Suprapubic skin (tissue), 4 donors: ENCODE measurements at regions not wholly inside any gene's neighbourhood (a gene's known extent, or its start where the extent isn't known, plus 50 kb on each side); places are given as distances from the start of the nearest gene placed in this dataset.

ENCODE experiments used
- DNase-seq, 2 donors: peaks; one replicate each; pipeline ENCODE4 v3.0.0-alpha.2; 2019; ENCODE audit warnings: low spot score in 2 of 2
- H3K27ac ChIP-seq: fragments of 200-600 bp; sonication (generic); one replicate; pipeline ENCODE4 v1.5.1; 2019
- H3K27me3 ChIP-seq: fragments of 200-600 bp; sonication (generic); one replicate; pipeline ENCODE4 v1.5.1; 2019
- H3K36me3 ChIP-seq: fragments of 200-600 bp; sonication (generic); one replicate; pipeline ENCODE4 v1.5.1; 2019
- H3K4me1 ChIP-seq: fragments of 200-600 bp; sonication (generic); one replicate; pipeline ENCODE4 v1.5.1; 2019
- H3K4me3 ChIP-seq: fragments of 200-600 bp; sonication (generic); one replicate; pipeline ENCODE4 v1.5.1; 2019; ENCODE audit warnings: mild to moderate bottlenecking
- H3K9me3 ChIP-seq: fragments of 200-600 bp; sonication (generic); one replicate; pipeline ENCODE4 v1.5.1; 2019
- EP300 ChIP-seq: sonication (generic); formaldehyde crosslinking; IDR thresholded peaks from one replicate; pipeline ENCODE4 v1.6.1; 2017; ENCODE audit warnings: antibody characterized with exemption
- POLR2A ChIP-seq, 2 donors: fragments of 450-650 bp; IDR thresholded peaks; one replicate each; pipeline ENCODE4 v1.6.1; 2017; ENCODE audit warnings: antibody characterized with exemption in 2 of 2, mild to moderate bottlenecking in 2 of 2, moderate library complexity in 2 of 2
- POLR2AphosphoS5 ChIP-seq, 3 donors: sonication (generic); formaldehyde crosslinking; IDR thresholded peaks; one replicate each; pipeline ENCODE4 v1.6.1; 2017; ENCODE audit warnings: antibody characterized with exemption in 3 of 3
- WGBS: methylation state at CpG from one replicate; pipeline ENCODE4 v1.1.5; 2018; 5-methylcytosine and 5-hydroxymethylcytosine counted together
- TF ChIP-seq, protein P1 (sequence below), 2 donors: fragments of 200-600 bp in 1 of 2; fragments of 450-650 bp in 1 of 2; sonication (generic) in 1 of 2; IDR thresholded peaks; one replicate each; pipeline ENCODE4 v1.5.1; 2016 to 2019; ENCODE audit warnings: antibody characterized with exemption in 2 of 2, mild to moderate bottlenecking in 1 of 2, moderate library complexity in 1 of 2

DNA sequence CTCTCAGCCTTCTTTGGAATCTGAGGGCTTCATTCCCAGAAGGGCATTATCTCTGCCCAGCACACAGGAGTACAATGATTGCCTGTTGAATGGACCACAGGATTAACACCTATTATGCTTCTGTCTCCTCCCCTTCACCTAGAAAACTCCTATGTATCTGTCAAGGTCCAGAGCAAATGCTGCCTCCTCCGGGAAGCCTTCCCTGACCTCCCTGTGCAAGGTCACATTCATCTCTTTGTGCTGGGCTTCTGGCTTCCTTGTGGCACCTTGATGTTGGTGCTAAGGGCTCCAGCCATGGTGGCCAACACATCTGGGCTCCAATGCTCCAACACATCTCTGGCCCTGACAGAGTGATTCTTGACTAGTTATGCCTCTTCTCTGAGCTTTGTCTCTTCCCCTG is 49.9 kb upstream of the ATP2B2 start:
- WGBS, result 88% methylated on average over 1 of the region's 1 CpG
- peak; percentile 25 to 43 for DNase-seq
- TF ChIP-seq EP300, result no peak
- TF ChIP-seq POLR2A (IDR thresholded peaks at IDR 0.05), result no peak
- no peak for TF ChIP-seq POLR2AphosphoS5 (IDR thresholded peaks at IDR 0.05)
- TF ChIP-seq, protein P1, sequence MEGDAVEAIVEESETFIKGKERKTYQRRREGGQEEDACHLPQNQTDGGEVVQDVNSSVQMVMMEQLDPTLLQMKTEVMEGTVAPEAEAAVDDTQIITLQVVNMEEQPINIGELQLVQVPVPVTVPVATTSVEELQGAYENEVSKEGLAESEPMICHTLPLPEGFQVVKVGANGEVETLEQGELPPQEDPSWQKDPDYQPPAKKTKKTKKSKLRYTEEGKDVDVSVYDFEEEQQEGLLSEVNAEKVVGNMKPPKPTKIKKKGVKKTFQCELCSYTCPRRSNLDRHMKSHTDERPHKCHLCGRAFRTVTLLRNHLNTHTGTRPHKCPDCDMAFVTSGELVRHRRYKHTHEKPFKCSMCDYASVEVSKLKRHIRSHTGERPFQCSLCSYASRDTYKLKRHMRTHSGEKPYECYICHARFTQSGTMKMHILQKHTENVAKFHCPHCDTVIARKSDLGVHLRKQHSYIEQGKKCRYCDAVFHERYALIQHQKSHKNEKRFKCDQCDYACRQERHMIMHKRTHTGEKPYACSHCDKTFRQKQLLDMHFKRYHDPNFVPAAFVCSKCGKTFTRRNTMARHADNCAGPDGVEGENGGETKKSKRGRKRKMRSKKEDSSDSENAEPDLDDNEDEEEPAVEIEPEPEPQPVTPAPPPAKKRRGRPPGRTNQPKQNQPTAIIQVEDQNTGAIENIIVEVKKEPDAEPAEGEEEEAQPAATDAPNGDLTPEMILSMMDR (IDR thresholded peaks at IDR 0.05), result no peak
- H3K36me3 ChIP-seq, result no peaks in the 10 kb centered on the region
- H3K27ac ChIP-seq, result no peak overlapping the region
- H3K9me3 ChIP-seq, result no peaks in the 10 kb centered on the region
- peaks cover 21% of the 10 kb centered on the region for H3K4me1 ChIP-seq
- no peak overlapping the region for H3K4me3 ChIP-seq
- H3K27me3 ChIP-seq, result no peaks in the 10 kb centered on the region

DNA sequence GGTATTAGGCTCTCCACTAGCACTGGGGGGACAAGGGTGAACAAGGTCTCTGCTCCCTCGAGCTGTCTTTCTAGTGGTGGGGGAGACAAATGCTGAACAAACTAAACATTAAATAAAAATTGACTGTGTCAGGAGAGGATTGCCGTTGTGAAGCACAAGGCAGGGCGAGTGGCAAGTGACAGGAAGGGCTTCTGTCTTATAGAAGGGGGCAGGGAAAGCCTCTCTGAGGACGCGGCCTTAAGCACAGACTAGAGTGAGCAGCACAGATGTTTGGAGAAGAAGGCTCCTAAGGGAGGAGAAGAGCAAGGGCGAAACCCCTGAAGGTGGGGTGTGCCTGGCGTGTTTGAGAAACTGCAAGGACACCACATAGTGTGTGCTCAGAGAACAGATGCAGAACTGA is 50.9 kb upstream of the ATP2B2 start:
- H3K27ac ChIP-seq, result no peak overlapping the region
- H3K27me3 ChIP-seq, result peaks cover 5% of the 10 kb centered on the region
- no peaks in the 10 kb centered on the region for H3K9me3 ChIP-seq
- DNase-seq, result peak; percentile 8 to 26
- no peak overlapping the region for H3K4me3 ChIP-seq
- TF ChIP-seq, protein P1 (IDR thresholded peaks at IDR 0.05), result no peak
- TF ChIP-seq POLR2A (IDR thresholded peaks at IDR 0.05), result no peak
- TF ChIP-seq EP300, result no peak
- no peak for TF ChIP-seq POLR2AphosphoS5 (IDR thresholded peaks at IDR 0.05)
- peaks cover 15% of the 10 kb centered on the region for H3K4me1 ChIP-seq
- no peaks in the 10 kb centered on the region for H3K36me3 ChIP-seq
- WGBS, result 73% methylated on average over 7 of the region's 7 CpGs

DNA sequence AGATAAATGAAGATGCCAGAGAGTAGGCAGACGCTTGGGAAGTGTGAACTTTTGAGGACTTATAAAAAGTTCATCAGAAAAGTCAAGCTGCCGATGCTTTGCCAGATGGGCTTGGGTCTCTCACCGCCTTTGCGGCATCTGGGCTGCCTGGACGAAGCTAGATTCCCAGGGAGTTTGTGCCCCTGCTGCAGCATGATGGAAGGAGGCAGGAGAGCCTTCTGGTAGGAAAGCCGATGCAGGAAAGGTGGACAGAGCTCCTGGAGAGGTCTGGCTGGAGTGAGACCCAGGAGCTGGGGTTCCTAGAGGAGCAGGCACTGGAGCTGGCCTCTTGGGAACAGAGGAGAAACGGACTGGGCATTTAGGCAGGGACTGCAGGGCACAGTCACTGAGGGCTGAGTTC is 51.9 kb upstream of the ATP2B2 start:
- 78% methylated on average over 7 of the region's 7 CpGs for WGBS
- DNase-seq, result peak; percentile 36 to 40
- H3K27me3 ChIP-seq, result peaks cover 5% of the 10 kb centered on the region

GRCh38 chr3:10557781-10558373 is 52.5 kb upstream of the ATP2B2 start:
- 59% methylated on average over 5 of the region's 5 CpGs for WGBS
- DNase-seq, result peak; percentile 25 to 57
- Histone ChIP-seq H3K36me3 (no peaks in the 10 kb centered on the region), H3K4me3 (no peak overlapping the region), H3K27ac (no peak overlapping the region), H3K27me3 (peaks cover 5% of the 10 kb centered on the region), H3K4me1 (peaks cover 3% of the 10 kb centered on the region), H3K9me3 (no peaks in the 10 kb centered on the region)
- TF ChIP-seq, protein P1 (IDR thresholded peaks at IDR 0.05), result no peak
- TF ChIP-seq POLR2A (IDR thresholded peaks at IDR 0.05) (no peak), POLR2AphosphoS5 (IDR thresholded peaks at IDR 0.05) (no peak), EP300 (no peak)

More for the DNA sequence above, 51.9 kb upstream of the ATP2B2 start:
- Histone ChIP-seq H3K4me1 (peaks cover 6% of the 10 kb centered on the region), H3K27ac (no peak overlapping the region), H3K9me3 (no peaks in the 10 kb centered on the region), H3K4me3 (no peak overlapping the region), H3K36me3 (no peaks in the 10 kb centered on the region)
- TF ChIP-seq EP300 (no peak), POLR2A (IDR thresholded peaks at IDR 0.05) (no peak), POLR2AphosphoS5 (IDR thresholded peaks at IDR 0.05) (no peak)
- TF ChIP-seq, protein P1 (IDR thresholded peaks at IDR 0.05), result no peak

DNA sequence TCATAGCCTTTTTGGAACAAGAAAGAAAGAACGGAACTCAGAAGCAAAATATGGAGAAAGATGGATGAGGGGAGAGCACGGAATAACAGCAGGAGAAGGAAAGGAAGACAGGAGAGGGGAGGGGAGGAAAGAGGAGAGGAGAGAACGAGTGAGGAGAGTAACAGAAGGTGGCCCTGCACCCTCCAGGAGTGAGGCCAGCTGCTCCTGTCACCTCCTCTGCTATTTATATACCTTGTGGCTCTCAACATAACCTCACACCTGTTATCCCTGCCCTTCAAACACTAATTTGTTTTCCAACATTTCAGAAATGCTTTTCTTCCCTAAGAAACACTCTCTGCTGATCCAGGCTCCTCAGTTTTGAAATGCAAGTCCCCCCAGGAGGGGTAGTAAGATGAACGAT is 53.4 kb upstream of the ATP2B2 start:
- H3K27me3 ChIP-seq, result peaks cover 9% of the 10 kb centered on the region
- DNase-seq, result peak; percentile 5 to 35
- no peaks in the 10 kb centered on the region for H3K4me1 ChIP-seq
- TF ChIP-seq POLR2A (IDR thresholded peaks at IDR 0.05), result no peak
- TF ChIP-seq, protein P1 (IDR thresholded peaks at IDR 0.05), result no peak
- TF ChIP-seq EP300, result no peak
- no peak for TF ChIP-seq POLR2AphosphoS5 (IDR thresholded peaks at IDR 0.05)
- WGBS, result 49% methylated on average over 4 of the region's 4 CpGs
- H3K9me3 ChIP-seq, result no peaks in the 10 kb centered on the region
- no peak overlapping the region for H3K4me3 ChIP-seq
- H3K27ac ChIP-seq, result no peak overlapping the region
- no peaks in the 10 kb centered on the region for H3K36me3 ChIP-seq
